ACC112 (cell line): ENCODE measurements at regions not wholly inside any gene's neighbourhood (a gene's known extent, or its start where the extent isn't known, plus 50 kb on each side); places are given as distances from the start of the nearest gene placed in this dataset.
"Not testable (repeated sequence)": the region's sequence is repeated elsewhere in the genome, so short reads cannot be mapped to it uniquely, and the experiment has no call there.

Experiments
- H2AFZ ChIP-seq: fragments of 200-600 bp; sonication (generic); one replicate; pipeline ENCODE4 v1.6.0; 2017; ENCODE audit warnings: antibody characterized with exemption, low read length; ENCODE audit not compliant: unreplicated experiment
- H3K27ac ChIP-seq: fragments of 200-600 bp; sonication (generic); 2 replicates; pipeline ENCODE4 v1.5.1; 2014; ENCODE audit warnings: low read depth, mild to moderate bottlenecking, antibody characterized with exemption, low read length, moderate library complexity
- H3K27me3 ChIP-seq: fragments of 200-600 bp; sonication (generic); 2 replicates; pipeline ENCODE4 v1.6.1; 2014; ENCODE audit warnings: mild to moderate bottlenecking, antibody characterized with exemption, low read length, moderate library complexity, mixed read lengths; ENCODE audit not compliant: insufficient read depth
- H3K36me3 ChIP-seq: fragments of 200-600 bp; sonication (generic); 2 replicates; pipeline ENCODE4 v1.6.1; 2016; ENCODE audit warnings: mild to moderate bottlenecking, antibody characterized with exemption, low read length, moderate library complexity, mixed read lengths; ENCODE audit not compliant: insufficient read depth
- H3K4me1 ChIP-seq: fragments of 200-600 bp; sonication (generic); one replicate; pipeline ENCODE4 v1.6.1; 2016; ENCODE audit warnings: low read length, mixed read lengths; ENCODE audit not compliant: insufficient read depth, unreplicated experiment, control insufficient read depth
- H3K4me3 ChIP-seq: fragments of 200-600 bp; sonication (generic); 2 replicates; pipeline ENCODE4 v1.5.1; 2014; ENCODE audit warnings: mild to moderate bottlenecking, low read depth, low read length
- H3K79me2 ChIP-seq: fragments of 200-600 bp; sonication (generic); one replicate; pipeline ENCODE4 v1.6.0; 2016; ENCODE audit warnings: low read length; ENCODE audit not compliant: control insufficient read depth, unreplicated experiment, insufficient read depth

- H3K36me3 ChIP-seq: no peaks in the 10 kb centered on the region
- no peaks in the 10 kb centered on the region for H3K79me2 ChIP-seq
- H2AFZ ChIP-seq: peak overlapping the region; percentile 5
- peaks cover 32% of the 10 kb centered on the region for H3K4me1 ChIP-seq
- peak overlapping the region; percentile 42; the same call in 1 of the 2 replicates for H3K4me3 ChIP-seq
- H3K27me3 ChIP-seq: no peaks in the 10 kb centered on the region
- peak overlapping the region; percentile 84 for H3K27ac ChIP-seq
Observed at GRCh38 chr3:31105438-31106077, 211.1 kb upstream of the GADL1 start.

GRCh38 chr3:31106204-31106603 lies 211.7 kb upstream of the GADL1 start:
- no peak overlapping the region for H2AFZ ChIP-seq
- H3K4me1 ChIP-seq: peaks cover 32% of the 10 kb centered on the region
- H3K36me3 ChIP-seq: no peaks in the 10 kb centered on the region
- H3K4me3 ChIP-seq: peak overlapping the region; percentile 42; the same call in 1 of the 2 replicates
- H3K79me2 ChIP-seq: no peaks in the 10 kb centered on the region
- no peaks in the 10 kb centered on the region for H3K27me3 ChIP-seq
- H3K27ac ChIP-seq: peak overlapping the region; percentile 84

GRCh38 chr3:31106912-31107311 lies 212.5 kb upstream of the GADL1 start:
- Histone ChIP-seq H3K27me3 (no peaks in the 10 kb centered on the region), H3K79me2 (no peaks in the 10 kb centered on the region), H3K27ac (0 out of 2 replicates have a peak overlapping the region, but pooled peaks have one; percentile 84), H3K4me3 (no peak overlapping the region), H3K36me3 (no peaks in the 10 kb centered on the region), H3K4me1 (peaks cover 32% of the 10 kb centered on the region), H2AFZ (no peak overlapping the region)

- peaks cover 5% of the 10 kb centered on the region for H3K4me1 ChIP-seq
- no peak overlapping the region for H3K27ac ChIP-seq
- no peaks in the 10 kb centered on the region for H3K79me2 ChIP-seq
- no peaks in the 10 kb centered on the region for H3K27me3 ChIP-seq
- no peak overlapping the region for H3K4me3 ChIP-seq
- H2AFZ ChIP-seq: no peak overlapping the region
- H3K36me3 ChIP-seq: no peaks in the 10 kb centered on the region
Observed at GRCh38 chr3:31114929-31115283, 220.4 kb upstream of the GADL1 start.

- H3K4me3 ChIP-seq, H3K27ac ChIP-seq, H3K4me1 ChIP-seq, H2AFZ ChIP-seq, H3K79me2 ChIP-seq, H3K36me3 ChIP-seq, H3K27me3 ChIP-seq: not testable (repeated sequence)
Observed at GRCh38 chr3:31115531-31115930, 221.1 kb upstream of the GADL1 start.

GRCh38 chr3:31116651-31117050 lies 222.2 kb upstream of the GADL1 start:
- Histone ChIP-seq H3K27me3 (no peaks in the 10 kb centered on the region), H2AFZ (no peak overlapping the region), H3K4me1 (peaks cover 5% of the 10 kb centered on the region), H3K27ac (no peak overlapping the region), H3K36me3 (no peaks in the 10 kb centered on the region), H3K4me3 (no peak overlapping the region), H3K79me2 (no peaks in the 10 kb centered on the region)

GRCh38 chr3:31117854-31118253 lies 223.4 kb upstream of the GADL1 start:
- Histone ChIP-seq H3K79me2 (no peaks in the 10 kb centered on the region), H3K36me3 (no peaks in the 10 kb centered on the region), H3K27me3 (no peaks in the 10 kb centered on the region), H3K27ac (no peak overlapping the region), H3K4me3 (no peak overlapping the region), H3K4me1 (peaks cover 5% of the 10 kb centered on the region), H2AFZ (no peak overlapping the region)

- Histone ChIP-seq H2AFZ (no peak overlapping the region), H3K27ac (no peak overlapping the region), H3K27me3 (no peaks in the 10 kb centered on the region), H3K4me3 (no peak overlapping the region), H3K4me1 (no peaks in the 10 kb centered on the region), H3K36me3 (no peaks in the 10 kb centered on the region), H3K79me2 (no peaks in the 10 kb centered on the region)
Observed at GRCh38 chr3:31124373-31124772, 229.9 kb upstream of the GADL1 start.

- H3K27ac ChIP-seq: no peak overlapping the region
Observed at GRCh38 chr3:31125413-31126020, 231.1 kb upstream of the GADL1 start.

GRCh38 chr3:31129241-31129640 lies 234.8 kb upstream of the GADL1 start:
- H3K27ac ChIP-seq: no peak overlapping the region
- H3K36me3 ChIP-seq: no peaks in the 10 kb centered on the region
- no peaks in the 10 kb centered on the region for H3K4me1 ChIP-seq
- H3K79me2 ChIP-seq: no peaks in the 10 kb centered on the region
- no peaks in the 10 kb centered on the region for H3K27me3 ChIP-seq
- no peak overlapping the region for H2AFZ ChIP-seq
- no peak overlapping the region for H3K4me3 ChIP-seq

More at GRCh38 chr3:31125413-31126020, 231.1 kb upstream of the GADL1 start:
- no peak overlapping the region for H2AFZ ChIP-seq
- H3K79me2 ChIP-seq: no peaks in the 10 kb centered on the region
- no peaks in the 10 kb centered on the region for H3K27me3 ChIP-seq
- no peaks in the 10 kb centered on the region for H3K4me1 ChIP-seq
- H3K36me3 ChIP-seq: no peaks in the 10 kb centered on the region
- no peak overlapping the region for H3K4me3 ChIP-seq

- no peaks in the 10 kb centered on the region for H3K27me3 ChIP-seq
- H3K27ac ChIP-seq: no peak overlapping the region
- H3K4me3 ChIP-seq: no peak overlapping the region
- no peak overlapping the region for H2AFZ ChIP-seq
- no peaks in the 10 kb centered on the region for H3K4me1 ChIP-seq
- no peaks in the 10 kb centered on the region for H3K79me2 ChIP-seq
- H3K36me3 ChIP-seq: no peaks in the 10 kb centered on the region
Observed at GRCh38 chr3:31132132-31132769, 237.8 kb upstream of the GADL1 start.
